ENCODE measurements at regions not wholly inside any gene's neighbourhood (a gene's known extent, or its start where the extent isn't known, plus 50 kb on each side); places are given as distances from the start of the nearest gene placed in this dataset.

DNA sequence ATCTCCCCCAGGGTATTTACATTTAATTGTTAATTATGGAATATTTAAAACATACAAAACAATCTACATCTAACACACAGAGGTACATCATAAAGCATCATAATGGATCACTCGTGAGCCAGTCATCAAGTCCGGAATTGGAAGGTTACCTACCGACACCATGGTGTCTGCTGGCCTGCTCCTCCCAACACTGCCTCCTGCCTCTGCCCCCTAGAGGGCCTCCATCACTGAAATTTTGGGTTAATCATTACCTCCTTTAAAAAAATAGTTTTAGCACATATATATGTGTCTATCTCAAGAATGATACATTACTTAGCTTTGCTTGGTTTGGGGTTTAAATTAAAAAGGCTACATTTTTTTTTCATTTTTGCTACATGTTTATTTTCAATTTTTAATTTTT, 114.6 kb upstream of the PDE10A start:
- DNase-seq (ENCODE audit: low spot score): no peak
- Mint-ChIP-seq H3K36me3 (ENCODE audit: low read depth, unreplicated experiment) (no peaks in the 10 kb centered on the region), H3K9me3 (ENCODE audit: unreplicated experiment) (no peaks in the 10 kb centered on the region), H3K27me3 (ENCODE audit: unreplicated experiment) (peaks cover 5% of the 10 kb centered on the region), H3K4me3 (ENCODE audit: unreplicated experiment) (no peak overlapping the region), H3K27ac (ENCODE audit: unreplicated experiment) (peak overlapping the region; percentile 13), H3K4me1 (ENCODE audit: unreplicated experiment) (peaks cover 14% of the 10 kb centered on the region)
- TF ChIP-seq, protein P1, sequence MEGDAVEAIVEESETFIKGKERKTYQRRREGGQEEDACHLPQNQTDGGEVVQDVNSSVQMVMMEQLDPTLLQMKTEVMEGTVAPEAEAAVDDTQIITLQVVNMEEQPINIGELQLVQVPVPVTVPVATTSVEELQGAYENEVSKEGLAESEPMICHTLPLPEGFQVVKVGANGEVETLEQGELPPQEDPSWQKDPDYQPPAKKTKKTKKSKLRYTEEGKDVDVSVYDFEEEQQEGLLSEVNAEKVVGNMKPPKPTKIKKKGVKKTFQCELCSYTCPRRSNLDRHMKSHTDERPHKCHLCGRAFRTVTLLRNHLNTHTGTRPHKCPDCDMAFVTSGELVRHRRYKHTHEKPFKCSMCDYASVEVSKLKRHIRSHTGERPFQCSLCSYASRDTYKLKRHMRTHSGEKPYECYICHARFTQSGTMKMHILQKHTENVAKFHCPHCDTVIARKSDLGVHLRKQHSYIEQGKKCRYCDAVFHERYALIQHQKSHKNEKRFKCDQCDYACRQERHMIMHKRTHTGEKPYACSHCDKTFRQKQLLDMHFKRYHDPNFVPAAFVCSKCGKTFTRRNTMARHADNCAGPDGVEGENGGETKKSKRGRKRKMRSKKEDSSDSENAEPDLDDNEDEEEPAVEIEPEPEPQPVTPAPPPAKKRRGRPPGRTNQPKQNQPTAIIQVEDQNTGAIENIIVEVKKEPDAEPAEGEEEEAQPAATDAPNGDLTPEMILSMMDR (IDR thresholded peaks at IDR 0.05; ENCODE audit: unreplicated experiment): no peak

DNA sequence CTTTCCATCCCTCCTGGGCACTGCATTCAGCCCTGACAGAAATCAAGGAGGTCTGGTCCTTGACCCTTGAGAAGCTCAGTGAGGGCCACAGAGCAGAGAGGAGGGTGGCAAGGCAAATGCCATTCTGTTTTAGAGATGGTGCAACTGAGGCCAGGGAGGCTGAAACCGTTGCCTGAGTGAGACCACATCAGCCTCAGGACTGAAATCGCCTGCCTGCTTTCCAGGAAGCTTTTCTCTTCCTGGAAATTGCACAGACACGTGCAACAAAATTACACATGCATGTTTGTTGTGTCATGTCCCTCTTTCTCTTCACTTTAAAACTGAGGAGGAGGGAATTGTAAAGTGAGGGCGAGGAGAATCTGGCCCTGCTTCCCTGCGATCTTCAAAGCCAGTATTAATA, 113.7 kb upstream of the PDE10A start:
- Mint-ChIP-seq H3K4me3 (ENCODE audit: unreplicated experiment) (no peak overlapping the region), H3K27me3 (ENCODE audit: unreplicated experiment) (peaks cover 5% of the 10 kb centered on the region), H3K9me3 (ENCODE audit: unreplicated experiment) (no peaks in the 10 kb centered on the region)

DNA sequence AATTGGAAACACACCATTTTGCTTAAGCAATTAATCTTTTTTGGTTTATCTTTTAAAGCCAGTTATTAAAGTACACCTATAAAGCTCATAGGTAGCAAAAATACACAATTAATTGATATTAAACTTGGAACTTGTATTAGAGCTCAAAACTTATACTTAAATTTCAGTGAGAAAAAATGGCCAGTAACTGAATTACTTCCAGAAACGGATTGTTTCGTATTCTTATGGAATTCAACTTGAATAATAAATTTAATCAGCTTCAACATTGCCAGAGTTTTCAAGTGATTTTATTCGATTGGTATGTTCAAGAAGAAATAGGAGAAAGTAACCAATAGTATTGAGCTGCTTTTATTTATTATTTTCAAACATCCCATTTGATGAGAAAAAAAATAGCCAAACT, 112.7 kb upstream of the PDE10A start:
- Mint-ChIP-seq H3K27ac (ENCODE audit: unreplicated experiment) (peak overlapping the region; percentile 98), H3K4me3 (ENCODE audit: unreplicated experiment) (no peak overlapping the region), H3K4me1 (ENCODE audit: unreplicated experiment) (peaks cover 17% of the 10 kb centered on the region), H3K36me3 (ENCODE audit: low read depth, unreplicated experiment) (no peaks in the 10 kb centered on the region), H3K27me3 (ENCODE audit: unreplicated experiment) (peaks cover 3% of the 10 kb centered on the region), H3K9me3 (ENCODE audit: unreplicated experiment) (no peaks in the 10 kb centered on the region)
- no peak for DNase-seq (ENCODE audit: low spot score)
- TF ChIP-seq, protein P1 (IDR thresholded peaks at IDR 0.05; ENCODE audit: unreplicated experiment): no peak

More for the DNA sequence above, 113.7 kb upstream of the PDE10A start:
- no peak for DNase-seq (ENCODE audit: low spot score)
- Mint-ChIP-seq H3K27ac (ENCODE audit: unreplicated experiment) (peak overlapping the region; percentile 24), H3K4me1 (ENCODE audit: unreplicated experiment) (peaks cover 17% of the 10 kb centered on the region), H3K36me3 (ENCODE audit: low read depth, unreplicated experiment) (no peaks in the 10 kb centered on the region)
- TF ChIP-seq, protein P1 (IDR thresholded peaks at IDR 0.05; ENCODE audit: unreplicated experiment): no peak

DNA sequence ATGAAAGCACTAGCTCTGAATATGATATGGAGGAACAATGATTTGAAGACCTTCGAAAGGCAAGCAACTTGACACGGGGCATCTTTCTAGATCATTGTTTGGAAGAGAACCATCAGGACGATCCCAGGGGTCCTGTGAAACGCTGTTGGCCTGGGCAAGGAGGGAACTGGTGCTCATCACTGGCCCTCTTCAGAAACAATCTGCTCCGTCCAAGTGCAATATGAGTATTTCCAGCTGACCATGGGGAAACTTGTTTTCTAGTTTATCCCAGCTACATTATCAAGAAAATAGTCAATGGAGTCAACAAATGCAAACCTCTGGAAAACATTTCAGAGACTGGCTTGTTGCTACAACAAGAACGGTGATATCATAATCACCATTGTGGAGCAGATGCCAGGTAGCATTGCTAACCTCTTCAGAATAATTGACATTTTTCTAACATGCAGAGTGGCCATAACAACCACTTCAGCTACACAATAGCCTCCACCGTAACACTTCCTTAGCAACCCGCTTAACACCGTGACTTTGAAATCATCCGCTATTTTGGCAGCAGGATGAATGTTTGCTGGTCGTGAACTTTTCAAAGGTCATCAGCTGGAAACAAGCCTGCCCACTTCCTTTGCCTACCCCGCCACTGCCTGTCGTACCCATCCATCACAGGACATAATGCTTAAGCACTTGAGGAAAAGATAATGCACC, 112.0 kb upstream of the PDE10A start:
- Mint-ChIP-seq H3K4me1 (ENCODE audit: unreplicated experiment) (peaks cover 17% of the 10 kb centered on the region), H3K4me3 (ENCODE audit: unreplicated experiment) (no peak overlapping the region), H3K9me3 (ENCODE audit: unreplicated experiment) (no peaks in the 10 kb centered on the region), H3K27ac (ENCODE audit: unreplicated experiment) (peak overlapping the region; percentile 98), H3K36me3 (ENCODE audit: low read depth, unreplicated experiment) (no peaks in the 10 kb centered on the region), H3K27me3 (ENCODE audit: unreplicated experiment) (peaks cover 3% of the 10 kb centered on the region)
- TF ChIP-seq, protein P1 (IDR thresholded peaks at IDR 0.05; ENCODE audit: unreplicated experiment): no peak
- peak; percentile 62 for DNase-seq (ENCODE audit: low spot score)

DNA sequence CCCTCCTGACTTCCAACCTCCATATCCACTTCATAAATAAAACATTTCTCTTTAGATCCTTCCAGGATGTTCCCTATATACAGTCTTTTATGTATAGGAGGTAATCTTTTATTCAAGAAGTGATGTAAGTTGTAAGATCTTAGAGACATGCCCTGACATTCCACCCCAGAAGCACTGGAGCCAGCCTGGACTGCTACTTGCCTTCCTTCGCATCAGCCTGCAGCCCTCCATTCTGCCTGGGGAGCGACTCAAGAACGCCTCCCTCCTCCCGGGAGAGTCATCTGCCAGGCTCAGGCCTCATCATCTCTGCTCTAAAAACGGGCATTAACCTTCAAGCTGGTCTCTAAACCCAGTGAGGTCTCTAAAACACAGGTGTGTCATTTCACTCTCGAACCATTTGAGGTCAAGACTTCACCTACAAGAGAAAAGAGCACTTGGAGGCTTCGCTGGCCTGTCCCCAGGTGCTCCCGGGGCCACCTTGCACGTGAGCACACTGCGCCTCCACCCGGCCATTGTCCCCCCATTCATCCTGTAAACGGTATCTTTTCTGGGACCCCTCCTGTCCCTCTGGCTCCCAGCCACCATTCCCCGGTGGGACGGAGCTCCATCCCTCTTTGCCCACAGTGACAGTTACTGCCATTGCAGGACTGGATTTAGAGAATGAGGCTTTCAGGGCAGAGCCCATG, 107.5 kb upstream of the PDE10A start:
- H3K27ac Mint-ChIP-seq (ENCODE audit: unreplicated experiment): peak overlapping the region; percentile 6
- no peak for DNase-seq (ENCODE audit: low spot score)
- no peaks in the 10 kb centered on the region for H3K9me3 Mint-ChIP-seq (ENCODE audit: unreplicated experiment)
- TF ChIP-seq, protein P1 (IDR thresholded peaks at IDR 0.05; ENCODE audit: unreplicated experiment): no peak
- H3K4me3 Mint-ChIP-seq (ENCODE audit: unreplicated experiment): no peak overlapping the region
- H3K27me3 Mint-ChIP-seq (ENCODE audit: unreplicated experiment): peaks cover 3% of the 10 kb centered on the region
- no peaks in the 10 kb centered on the region for H3K36me3 Mint-ChIP-seq (ENCODE audit: low read depth, unreplicated experiment)
- H3K4me1 Mint-ChIP-seq (ENCODE audit: unreplicated experiment): peaks cover 25% of the 10 kb centered on the region

Data from endothelial cell (in vitro differentiated cells).